HUES48 (cell line): ENCODE measurements at regions not wholly inside any gene's neighbourhood (a gene's known extent, or its start where the extent isn't known, plus 50 kb on each side); places are given as distances from the start of the nearest gene placed in this dataset.
"Not testable (repeated sequence)": the region's sequence is repeated elsewhere in the genome, so short reads cannot be mapped to it uniquely, and the experiment has no call there.

ENCODE experiments used
- H3K27ac ChIP-seq: one replicate; pipeline ENCODE4 v1.7.0; 2013; ENCODE audit warnings: low read depth, low read length, inconsistent platforms
- H3K27me3 ChIP-seq: 2 replicates; pipeline ENCODE4 v1.6.1; 2013; ENCODE audit warnings: mild to moderate bottlenecking, low read length; ENCODE audit not compliant: control insufficient read depth, insufficient read depth
- H3K36me3 ChIP-seq: 2 replicates; pipeline ENCODE4 v1.6.1; 2013; ENCODE audit warnings: low read length; ENCODE audit not compliant: control insufficient read depth, insufficient read depth
- H3K4me1 ChIP-seq: 2 replicates; pipeline ENCODE4 v1.6.1; 2013; ENCODE audit warnings: mild to moderate bottlenecking, low read length; ENCODE audit not compliant: control insufficient read depth, insufficient read depth
- H3K4me3 ChIP-seq: 2 replicates; pipeline ENCODE4 v1.5.1; 2013; ENCODE audit warnings: mild to moderate bottlenecking, low read depth, low read length
- H3K9ac ChIP-seq: 2 replicates; pipeline ENCODE4 v1.6.1; 2013; ENCODE audit warnings: mild to moderate bottlenecking, low read depth, low read length, moderate library complexity
- H3K9me3 ChIP-seq: 2 replicates; pipeline ENCODE4 v1.6.1; 2013; ENCODE audit warnings: low read length; ENCODE audit not compliant: control insufficient read depth, insufficient read depth

DNA sequence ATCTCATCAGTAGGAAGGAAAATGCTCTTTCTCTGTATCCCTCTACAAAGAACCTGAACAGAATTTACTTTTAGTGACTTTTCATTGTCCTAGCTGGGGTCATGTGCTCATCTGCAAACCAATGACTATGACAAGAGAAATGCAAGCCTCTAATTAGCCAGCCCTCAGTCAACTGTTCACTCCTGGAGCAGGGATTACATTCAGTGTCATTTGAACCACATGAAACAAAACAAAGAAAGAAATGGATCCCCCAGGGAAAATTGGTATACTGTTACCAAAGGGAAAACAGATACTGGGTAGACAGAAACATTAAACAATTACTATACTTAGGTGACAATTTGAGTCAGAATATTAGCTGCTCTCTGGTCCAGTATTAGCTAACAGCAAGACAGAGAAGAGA lies 173.6 kb downstream of the RCHY1 start:
- Histone ChIP-seq H3K27me3 (no peaks in the 10 kb centered on the region), H3K36me3 (no peaks in the 10 kb centered on the region), H3K4me1 (no peaks in the 10 kb centered on the region), H3K9me3 (no peaks in the 10 kb centered on the region), H3K27ac (no peak overlapping the region), H3K9ac (no peak overlapping the region), H3K4me3 (no peak overlapping the region)

DNA sequence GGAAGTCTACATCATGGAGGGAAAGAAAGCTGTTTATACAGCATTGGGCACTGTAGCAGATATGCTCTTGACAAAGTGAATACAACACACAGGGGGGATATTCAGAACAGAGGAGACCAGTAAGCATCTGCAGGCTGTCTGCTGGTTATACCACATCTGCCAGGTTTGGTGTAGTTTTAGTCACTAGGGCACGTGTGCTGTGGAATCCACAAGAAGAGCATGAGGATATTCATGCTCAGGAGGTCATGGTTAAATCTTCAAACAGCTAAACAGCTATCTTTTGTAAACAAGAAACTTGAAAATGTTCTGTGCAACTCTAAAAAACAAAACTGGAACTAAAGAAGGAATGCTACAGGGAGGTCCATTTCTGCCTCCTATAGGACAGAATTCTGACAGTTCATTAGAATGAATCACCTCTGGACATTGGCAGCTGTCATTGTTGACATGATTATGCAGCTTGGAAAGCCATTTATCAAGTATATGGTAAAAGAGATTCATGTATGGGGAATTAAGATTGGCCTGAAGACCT lies 175.8 kb downstream of the RCHY1 start:
- no peak overlapping the region for H3K9ac ChIP-seq
- no peaks in the 10 kb centered on the region for H3K4me1 ChIP-seq
- no peaks in the 10 kb centered on the region for H3K9me3 ChIP-seq
- no peaks in the 10 kb centered on the region for H3K27me3 ChIP-seq
- H3K4me3 ChIP-seq: no peak overlapping the region
- H3K36me3 ChIP-seq: no peaks in the 10 kb centered on the region
- H3K27ac ChIP-seq: no peak overlapping the region

DNA sequence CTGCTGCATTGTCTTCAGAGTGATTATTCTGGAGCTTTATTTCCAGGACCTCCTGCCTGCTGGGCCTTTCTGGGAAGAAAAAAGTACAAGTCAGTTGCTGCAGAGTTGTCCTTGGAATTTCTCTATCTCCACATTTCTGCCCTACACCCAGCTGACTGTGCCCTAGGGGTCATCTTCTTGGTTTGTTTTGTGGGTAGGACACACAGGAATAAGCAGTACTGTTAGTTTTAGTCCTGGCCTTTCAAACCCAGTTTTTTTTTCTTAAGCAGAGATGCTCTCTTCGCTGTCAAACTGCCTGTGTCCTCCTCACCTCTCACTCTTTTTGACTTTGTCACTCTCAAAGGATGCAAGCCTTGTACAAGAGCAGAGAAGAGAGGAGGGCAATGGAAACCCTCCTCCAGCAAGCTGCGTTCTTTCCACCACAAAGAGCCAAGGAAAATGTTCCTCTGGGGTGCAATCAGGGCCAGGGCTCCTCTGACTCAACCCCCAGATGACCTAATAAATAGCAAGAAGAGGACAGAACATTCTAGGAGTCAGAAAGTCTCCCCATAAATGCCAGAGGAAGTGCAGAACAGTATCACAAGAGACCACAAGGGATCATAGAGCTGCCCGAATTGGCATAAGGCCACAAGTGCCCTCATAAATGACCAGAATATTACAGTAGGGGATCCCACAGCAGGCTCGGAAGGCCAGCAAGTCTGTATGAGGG lies 186.2 kb downstream of the RCHY1 start:
- H3K9ac ChIP-seq: no peak overlapping the region
- no peaks in the 10 kb centered on the region for H3K27me3 ChIP-seq
- H3K36me3 ChIP-seq: no peaks in the 10 kb centered on the region
- peaks cover 10% of the 10 kb centered on the region; the same call in 1 of the 2 replicates for H3K4me1 ChIP-seq
- no peaks in the 10 kb centered on the region; the same call in 1 of the 2 replicates for H3K9me3 ChIP-seq
- no peak overlapping the region for H3K27ac ChIP-seq
- H3K4me3 ChIP-seq: no peak overlapping the region

DNA sequence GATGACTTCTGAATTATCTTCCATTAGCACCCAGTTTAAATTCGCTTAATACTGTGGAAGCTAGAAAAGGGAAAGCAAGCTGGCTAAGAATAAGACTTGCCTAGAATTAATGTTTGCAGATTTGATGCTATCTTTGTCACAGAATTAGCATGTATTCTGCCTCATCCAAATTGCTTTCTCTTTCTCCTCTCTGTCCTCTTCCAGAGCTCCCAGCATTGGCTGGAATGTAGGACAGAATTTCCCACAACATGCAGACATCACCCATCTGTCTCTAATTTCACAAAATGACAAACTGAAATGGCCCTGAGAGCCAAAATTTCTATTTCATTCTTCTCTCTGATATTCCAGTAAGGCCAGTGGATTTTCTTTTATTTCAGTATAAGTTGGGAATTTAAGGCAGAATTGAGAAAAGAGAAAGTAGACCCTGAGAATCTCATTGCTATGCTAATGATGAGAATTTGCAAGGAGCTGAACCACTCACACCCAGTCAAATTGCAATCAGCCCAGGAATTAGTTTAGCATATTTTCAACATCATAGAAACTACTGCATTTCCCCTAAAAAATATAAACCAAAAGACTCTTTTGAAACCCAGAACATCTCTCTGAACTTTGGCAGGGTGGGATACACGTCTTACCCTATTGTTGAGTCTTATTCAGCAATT lies 188.8 kb downstream of the RCHY1 start:
- H3K4me1 ChIP-seq: peaks cover 10% of the 10 kb centered on the region; the same call in 1 of the 2 replicates
- H3K27ac ChIP-seq: no peak overlapping the region
- no peak overlapping the region for H3K9ac ChIP-seq
- H3K9me3 ChIP-seq: no peaks in the 10 kb centered on the region
- H3K36me3 ChIP-seq: no peaks in the 10 kb centered on the region
- no peaks in the 10 kb centered on the region for H3K27me3 ChIP-seq
- H3K4me3 ChIP-seq: no peak overlapping the region

DNA sequence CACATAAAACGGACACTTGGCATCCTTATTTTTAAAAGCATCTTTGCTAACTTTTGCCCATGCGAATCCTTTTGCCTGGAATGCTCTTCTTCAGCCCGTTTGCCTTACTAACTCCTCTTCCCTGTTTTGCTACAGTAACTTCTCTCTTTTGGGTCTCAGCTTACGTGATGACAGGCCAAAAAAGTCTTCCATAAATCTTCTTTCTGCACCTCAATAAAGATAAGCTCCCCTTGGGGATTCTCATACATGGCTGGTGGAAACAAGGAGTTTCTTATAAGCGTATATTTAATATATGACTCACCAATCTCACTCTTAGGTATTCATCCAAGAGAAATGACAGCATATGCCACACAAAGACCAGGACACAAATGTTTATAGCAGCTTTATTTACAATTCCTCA lies 192.7 kb downstream of the RCHY1 start:
- Histone ChIP-seq H3K9ac (no peak overlapping the region), H3K27ac (no peak overlapping the region), H3K9me3 (no peaks in the 10 kb centered on the region; the same call in 1 of the 2 replicates), H3K4me1 (peaks cover 10% of the 10 kb centered on the region; the same call in 1 of the 2 replicates), H3K4me3 (no peak overlapping the region), H3K36me3 (no peaks in the 10 kb centered on the region), H3K27me3 (no peaks in the 10 kb centered on the region)

DNA sequence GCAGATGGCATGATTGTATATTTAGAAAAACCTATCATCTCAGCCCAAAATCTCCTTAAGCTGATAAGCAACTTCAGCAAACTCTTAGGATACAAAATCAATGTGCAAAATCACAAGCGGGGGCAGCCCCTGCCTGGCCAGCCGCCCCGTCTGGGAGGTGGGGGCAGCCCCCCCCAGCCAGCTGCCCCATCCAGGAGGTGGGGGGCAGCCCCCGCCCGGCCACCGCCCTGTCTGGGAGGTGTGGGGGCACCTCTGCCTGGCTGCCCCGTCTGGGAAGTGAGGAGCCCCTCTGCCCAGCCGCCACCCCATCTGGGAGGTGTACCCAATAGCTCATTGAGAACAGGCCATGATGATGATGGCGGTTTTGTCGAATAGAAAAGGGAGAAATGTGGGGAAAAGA lies 196.6 kb downstream of the RCHY1 start:
- not testable (repeated sequence) for H3K36me3 ChIP-seq, H3K4me3 ChIP-seq, H3K9ac ChIP-seq

DNA sequence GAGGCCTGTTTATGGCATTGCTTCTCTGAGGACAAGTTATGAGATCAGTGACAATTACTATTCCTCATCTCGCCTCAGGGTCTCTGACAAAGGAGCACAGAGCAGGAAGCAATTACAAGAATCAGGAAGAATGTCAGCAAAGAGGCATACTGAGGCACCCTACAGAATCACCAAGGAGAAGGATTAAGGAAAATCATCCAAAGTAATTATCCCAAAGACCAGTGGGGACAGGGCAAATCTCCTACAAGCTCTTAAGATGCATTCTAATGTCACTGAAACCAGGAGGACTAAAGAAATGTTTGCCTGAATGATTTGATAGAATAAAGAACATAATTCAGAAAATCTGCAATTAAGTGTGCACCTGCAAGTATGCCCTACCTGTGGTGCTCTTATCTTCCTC lies 206.2 kb downstream of the RCHY1 start:
- H3K4me1 ChIP-seq: no peaks in the 10 kb centered on the region
- H3K9ac ChIP-seq: no peak overlapping the region
- H3K9me3 ChIP-seq: no peaks in the 10 kb centered on the region
- no peaks in the 10 kb centered on the region for H3K27me3 ChIP-seq
- H3K36me3 ChIP-seq: no peaks in the 10 kb centered on the region
- H3K4me3 ChIP-seq: no peak overlapping the region
- H3K27ac ChIP-seq: no peak overlapping the region

More for the DNA sequence above, 196.6 kb downstream of the RCHY1 start:
- H3K9me3 ChIP-seq, H3K27ac ChIP-seq, H3K4me1 ChIP-seq, H3K27me3 ChIP-seq: not testable (repeated sequence)

DNA sequence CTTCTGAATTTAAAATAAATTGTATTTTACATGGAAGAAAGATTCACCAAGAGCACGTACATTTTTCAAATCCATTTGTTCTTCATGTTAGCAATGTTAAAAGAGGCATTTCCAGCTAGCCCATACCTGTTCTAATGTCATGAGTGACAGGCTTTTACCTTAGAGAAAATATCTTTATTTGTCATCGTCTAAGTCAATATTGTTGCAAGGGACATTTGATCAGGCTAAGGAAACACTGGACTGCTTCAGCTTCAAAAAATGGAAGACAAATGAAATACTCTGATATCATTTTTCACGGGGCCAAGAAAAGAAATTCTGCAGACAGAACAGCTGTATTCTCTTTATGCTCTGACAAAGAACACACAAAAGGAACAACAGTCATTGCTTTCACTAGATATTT lies 207.7 kb downstream of the RCHY1 start:
- Histone ChIP-seq H3K27ac (no peak overlapping the region), H3K9ac (no peak overlapping the region), H3K4me3 (no peak overlapping the region), H3K9me3 (no peaks in the 10 kb centered on the region), H3K27me3 (no peaks in the 10 kb centered on the region), H3K4me1 (no peaks in the 10 kb centered on the region), H3K36me3 (no peaks in the 10 kb centered on the region)

DNA sequence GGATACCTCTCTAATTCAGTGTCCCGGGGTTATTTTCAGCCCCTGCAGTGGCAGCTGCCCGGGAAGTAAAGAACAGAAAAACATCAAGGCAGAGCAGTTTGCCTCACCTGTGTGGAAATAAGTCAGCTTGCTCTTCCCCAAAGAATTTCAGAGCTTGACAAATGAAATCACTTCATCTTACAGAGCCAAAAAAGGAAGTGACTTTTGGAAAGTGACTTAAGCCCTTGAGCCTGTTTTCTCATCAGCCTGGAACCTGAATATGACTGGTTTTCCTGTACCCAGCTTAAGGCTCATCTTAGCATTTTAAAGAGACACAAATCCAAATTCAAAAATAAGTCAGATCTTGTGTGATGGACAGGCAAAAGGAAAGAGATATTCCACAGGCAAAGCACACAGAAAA lies 211.6 kb downstream of the RCHY1 start:
- no peak overlapping the region for H3K4me3 ChIP-seq
- no peak overlapping the region for H3K27ac ChIP-seq
- H3K9me3 ChIP-seq: peaks cover 11% of the 10 kb centered on the region
- no peaks in the 10 kb centered on the region for H3K36me3 ChIP-seq
- H3K4me1 ChIP-seq: no peaks in the 10 kb centered on the region
- H3K9ac ChIP-seq: no peak overlapping the region
- H3K27me3 ChIP-seq: no peaks in the 10 kb centered on the region

DNA sequence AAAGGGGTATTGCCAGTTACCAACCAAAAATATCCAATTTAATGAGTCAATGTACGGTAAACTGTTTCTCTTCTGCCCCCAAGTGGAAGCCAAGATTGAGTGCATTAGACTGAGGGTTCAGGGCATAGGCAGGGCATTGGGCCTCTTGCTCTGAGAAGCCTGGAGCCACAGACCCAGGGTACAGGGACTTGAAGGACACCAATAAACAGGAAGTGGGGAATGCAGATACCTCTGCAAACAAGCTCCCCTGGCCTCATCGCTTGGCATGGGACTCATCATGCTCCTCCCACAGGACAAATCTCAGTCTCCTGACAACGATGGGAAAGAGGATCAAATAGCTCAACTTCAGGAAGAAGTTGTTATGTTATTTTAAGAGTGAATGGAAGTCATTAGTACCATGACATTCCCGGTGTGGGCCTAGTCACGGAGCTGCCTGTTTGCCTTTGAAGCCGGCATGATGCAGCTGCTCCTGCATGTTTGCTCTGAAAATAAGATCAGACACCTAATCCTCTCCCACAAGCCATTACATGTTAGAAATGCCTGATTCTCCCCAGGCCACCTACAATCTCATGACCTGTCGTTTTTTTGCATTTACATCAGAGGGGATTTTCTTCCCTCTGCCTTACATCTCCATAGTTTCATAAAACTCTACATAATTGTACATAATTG lies 224.2 kb downstream of the RCHY1 start:
- Histone ChIP-seq H3K27ac (no peak overlapping the region), H3K36me3 (no peaks in the 10 kb centered on the region), H3K4me1 (0 out of 2 replicates have a peak, but pooled peaks cover 5% of the 10 kb centered on the region), H3K4me3 (no peak overlapping the region), H3K27me3 (no peaks in the 10 kb centered on the region), H3K9ac (no peak overlapping the region), H3K9me3 (no peaks in the 10 kb centered on the region)
